DOHH2 (cell line): ENCODE measurements at regions not wholly inside any gene's neighbourhood (a gene's known extent, or its start where the extent isn't known, plus 50 kb on each side); places are given as distances from the start of the nearest gene placed in this dataset.

Experiments used
- CTCF ChIP-seq: fragments of 200-600 bp; sonication (generic); IDR thresholded peaks from one replicate; pipeline ENCODE4 v1.5.1; 2014; ENCODE audit warnings: antibody characterized with exemption, mild to moderate bottlenecking, low read depth, low read length; ENCODE audit not compliant: poor library complexity, severe bottlenecking
- EZH2phosphoT487 ChIP-seq: fragments of 200-600 bp; sonication (generic); IDR thresholded peaks from 2 replicates; pipeline ENCODE4 v1.6.1; 2017; ENCODE audit warnings: borderline replicate concordance, mild to moderate bottlenecking, antibody characterized with exemption, low read length, moderate library complexity, mixed read lengths

GRCh38 chr12:104890476-104891096 is 67.5 kb downstream of the SLC41A2 start:
- TF ChIP-seq EZH2phosphoT487 (no peak), CTCF (no peak)
